Fibroblast of skin of left biceps (primary cell): ENCODE measurements at regions not wholly inside any gene's neighbourhood (a gene's known extent, or its start where the extent isn't known, plus 50 kb on each side); places are given as distances from the start of the nearest gene placed in this dataset.
"Not testable (repeated sequence)": the region's sequence is repeated elsewhere in the genome, so short reads cannot be mapped to it uniquely, and the experiment has no call there.

Experiments used
- DNase-seq, 2 experiments: peaks; one replicate each; pipeline ENCODE4 v3.0.0-alpha.2; 2013; ENCODE audit warnings: low read depth in 2 of 2

DNA sequence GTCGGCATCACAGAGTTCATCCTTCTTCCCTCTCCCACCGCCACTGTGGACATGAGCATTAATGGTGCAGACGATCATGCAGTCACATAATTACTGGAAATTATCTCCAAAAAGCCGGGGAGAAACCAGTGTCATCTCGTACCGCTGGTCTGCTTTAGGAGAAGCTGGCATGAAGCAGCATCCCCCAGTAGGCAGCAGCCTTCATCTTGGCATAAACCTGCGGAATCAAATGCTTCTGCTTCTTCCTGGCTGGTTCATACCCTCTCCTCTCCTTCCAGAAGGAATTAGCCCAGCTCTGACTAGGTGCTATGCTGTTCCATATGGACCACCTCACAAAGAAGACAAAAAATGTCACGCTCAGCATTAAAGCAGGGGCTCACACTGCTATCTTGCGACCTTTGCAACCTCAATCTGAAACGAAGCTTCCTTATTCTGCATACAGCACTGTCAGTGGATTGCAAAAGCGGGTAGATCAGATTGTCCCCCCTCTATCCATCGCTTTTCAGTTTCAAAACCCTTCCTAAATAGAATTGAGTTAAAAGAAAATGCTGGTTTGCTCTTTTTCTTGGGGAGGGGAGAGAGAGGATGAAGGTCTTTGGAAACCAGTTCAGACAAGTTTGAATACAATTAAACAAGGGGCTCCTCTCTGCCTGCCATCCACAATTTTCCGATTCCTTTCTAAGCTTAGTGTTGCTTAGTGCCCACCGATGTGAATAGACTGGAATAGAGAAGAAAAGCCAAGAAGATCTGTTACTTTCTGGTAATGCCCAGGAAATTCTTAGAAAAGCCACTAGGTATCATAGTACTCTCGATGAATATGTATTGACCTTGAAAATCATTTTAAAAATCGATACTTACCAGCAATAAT is 212.1 kb upstream of the ZNF521 start:
- no peak for DNase-seq

DNA sequence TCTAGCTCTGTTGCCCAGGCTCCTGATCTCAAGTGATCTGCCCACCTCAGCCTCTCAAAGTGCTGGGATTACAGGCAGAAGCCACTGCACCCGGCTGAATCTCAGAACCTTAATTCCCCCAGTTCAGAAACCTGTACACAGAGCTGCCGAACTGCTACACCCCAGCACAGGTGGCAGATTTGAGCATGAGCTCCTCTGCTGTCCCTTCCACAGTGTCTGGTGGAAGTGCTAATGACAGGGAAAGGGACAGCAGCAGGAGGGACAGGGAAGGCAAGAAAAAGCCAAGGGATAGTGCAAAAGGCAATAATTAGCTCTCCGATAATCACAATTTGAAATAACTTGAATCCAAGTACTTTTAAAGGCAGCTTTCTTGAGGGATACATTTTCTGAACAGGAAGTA is 211.4 kb upstream of the ZNF521 start:
- DNase-seq, result no peak

DNA sequence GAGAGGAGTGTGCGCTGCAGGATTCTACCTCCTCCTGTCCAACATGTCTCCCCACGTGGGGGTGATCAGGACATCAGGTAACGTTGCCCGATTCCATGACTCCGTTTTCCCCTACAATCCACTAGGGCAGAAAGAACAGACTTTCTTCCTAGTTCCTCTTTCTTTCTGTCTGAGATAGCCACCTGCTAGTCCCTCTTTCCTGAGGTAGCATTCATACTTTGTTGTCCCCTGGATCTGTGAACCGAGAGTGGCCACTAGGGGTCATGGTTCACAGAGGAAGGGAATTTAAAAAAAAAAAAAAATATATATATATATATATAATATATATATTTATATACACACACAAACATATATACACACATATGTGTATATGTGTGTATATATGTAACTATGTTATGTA is 210.0 kb upstream of the ZNF521 start:
- DNase-seq, result no peak

DNA sequence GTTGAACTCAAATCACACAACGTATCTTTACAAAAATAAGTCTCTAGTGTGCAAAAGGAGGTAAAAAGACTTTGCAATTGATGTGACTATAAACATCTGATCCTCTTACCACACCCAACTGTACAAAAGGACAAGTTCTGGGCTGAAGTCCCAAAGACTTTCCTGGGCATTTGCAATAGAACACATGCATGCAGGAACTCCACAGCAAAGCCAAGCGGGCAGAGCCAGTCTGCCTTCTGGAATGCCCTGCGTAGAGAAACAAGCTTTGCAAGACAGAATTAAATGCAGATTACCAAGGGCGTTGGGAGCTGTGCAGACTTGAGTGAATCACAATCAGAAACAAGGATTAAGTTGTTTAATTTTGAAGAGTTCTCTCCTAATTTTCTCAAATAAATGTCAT is 208.4 kb upstream of the ZNF521 start:
- DNase-seq, result no peak

DNA sequence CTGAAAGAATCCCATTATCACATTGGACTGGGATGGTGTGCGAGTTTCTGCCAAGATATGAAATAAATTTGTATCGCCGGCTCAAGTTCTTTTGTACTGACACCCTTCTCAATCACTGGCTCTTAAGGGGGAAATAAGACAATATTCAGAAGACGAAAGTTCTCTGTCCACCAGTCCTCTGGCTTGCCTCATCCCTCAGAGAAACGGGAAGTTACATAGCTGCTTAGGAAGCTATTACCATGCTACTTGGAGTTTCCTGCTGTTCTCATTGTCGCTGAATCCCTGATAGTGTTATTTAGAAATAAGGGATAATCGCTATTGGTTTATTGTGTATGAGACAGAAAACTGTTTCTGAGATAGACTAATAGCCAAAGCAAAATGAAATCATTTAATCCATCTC is 205.0 kb upstream of the ZNF521 start:
- no peak for DNase-seq

DNA sequence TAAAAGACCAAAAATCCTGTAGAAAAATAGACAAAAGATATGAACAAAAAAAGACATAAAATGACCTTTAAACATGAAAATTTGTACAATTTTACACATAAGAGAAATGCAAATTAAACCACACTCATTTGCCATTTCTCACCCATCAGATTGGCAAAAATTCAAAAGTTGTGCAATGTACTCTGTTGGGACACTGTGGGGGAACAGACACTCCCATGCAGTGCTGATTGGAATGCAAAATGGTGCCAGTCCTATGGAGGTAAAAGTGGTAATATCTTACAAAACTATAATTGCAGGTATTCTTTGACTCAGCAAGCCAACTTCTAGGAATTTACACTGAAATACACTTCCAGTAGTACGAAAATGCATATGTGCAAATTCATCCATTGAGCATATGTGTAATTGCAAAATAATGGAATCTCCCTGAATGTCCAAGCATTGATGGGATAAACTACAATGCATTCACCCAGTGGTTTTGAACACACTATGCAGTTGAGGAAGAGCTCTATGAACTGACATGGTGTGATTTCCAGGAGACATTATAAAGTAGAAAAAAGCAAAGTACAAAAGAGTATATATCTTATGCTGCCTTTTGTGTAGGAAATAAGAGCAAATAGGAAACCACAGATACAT is 201.8 kb upstream of the ZNF521 start:
- no peak for DNase-seq

DNA sequence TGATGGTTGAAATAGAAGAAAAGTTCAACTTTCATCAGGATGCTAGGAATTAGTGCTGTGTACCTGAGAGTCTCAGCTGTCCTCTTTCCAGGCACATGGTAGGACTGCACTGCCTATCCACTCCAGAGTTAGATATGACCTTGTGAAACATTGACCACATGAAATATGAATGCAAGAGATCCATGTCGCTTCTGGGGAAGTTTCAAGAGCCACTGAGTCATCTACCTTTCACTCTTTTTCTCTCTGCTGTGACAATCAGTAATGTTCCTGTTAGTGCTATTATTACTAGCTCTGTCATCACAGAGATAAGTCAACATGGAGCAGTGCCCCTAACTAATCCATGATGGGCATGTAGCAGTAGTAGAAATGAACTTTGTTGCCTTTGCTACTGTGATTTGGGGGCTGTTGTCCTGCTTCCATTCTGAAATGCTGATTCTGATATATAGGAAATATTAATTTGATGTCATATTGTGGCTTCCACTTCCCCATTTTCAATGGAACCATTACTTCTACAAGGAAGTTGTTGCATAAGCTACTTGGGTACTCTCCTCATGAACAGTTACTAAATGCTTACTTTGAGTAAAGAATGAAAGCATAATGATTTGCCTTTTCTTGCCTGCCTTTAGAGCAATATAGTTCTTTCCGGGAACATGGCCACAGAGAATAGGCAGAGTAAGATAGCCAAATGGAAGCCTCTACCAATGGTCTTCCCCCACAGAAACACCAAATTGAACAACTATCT is 192.8 kb upstream of the ZNF521 start:
- DNase-seq, result no peak

DNA sequence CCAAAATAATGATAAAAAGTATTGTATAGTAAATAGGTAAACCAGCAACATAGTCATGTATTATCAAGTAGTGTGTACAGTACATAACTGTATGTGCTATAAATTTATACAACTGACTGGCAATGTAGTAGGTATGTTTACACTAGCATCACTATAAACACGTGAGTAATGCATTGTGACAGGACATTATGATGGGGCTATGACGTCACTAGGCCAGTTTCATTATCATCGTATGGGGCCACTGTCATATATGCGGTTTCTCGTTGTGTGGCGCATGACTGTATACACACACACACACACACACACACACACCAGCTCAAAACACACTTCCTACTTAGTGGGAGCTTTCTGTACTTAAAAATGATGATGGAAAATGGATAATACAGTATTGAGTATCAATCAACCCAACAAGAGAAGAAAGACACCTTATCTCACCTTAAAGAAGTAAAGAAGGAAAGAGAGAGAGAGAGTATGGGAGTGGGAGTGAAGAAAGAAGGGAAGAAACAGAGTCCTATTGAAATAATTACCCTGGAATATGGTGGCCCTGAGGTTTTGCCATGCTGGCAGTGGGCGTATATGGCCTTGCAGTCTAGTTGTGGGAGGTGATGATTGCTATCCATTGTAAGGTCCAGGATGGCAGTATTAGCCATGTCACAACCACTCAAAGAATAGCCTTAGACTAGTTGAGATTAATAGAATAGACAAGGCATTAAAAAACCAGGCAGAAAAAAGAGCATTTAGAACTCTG is 186.4 kb upstream of the ZNF521 start:
- DNase-seq, result no peak

DNA sequence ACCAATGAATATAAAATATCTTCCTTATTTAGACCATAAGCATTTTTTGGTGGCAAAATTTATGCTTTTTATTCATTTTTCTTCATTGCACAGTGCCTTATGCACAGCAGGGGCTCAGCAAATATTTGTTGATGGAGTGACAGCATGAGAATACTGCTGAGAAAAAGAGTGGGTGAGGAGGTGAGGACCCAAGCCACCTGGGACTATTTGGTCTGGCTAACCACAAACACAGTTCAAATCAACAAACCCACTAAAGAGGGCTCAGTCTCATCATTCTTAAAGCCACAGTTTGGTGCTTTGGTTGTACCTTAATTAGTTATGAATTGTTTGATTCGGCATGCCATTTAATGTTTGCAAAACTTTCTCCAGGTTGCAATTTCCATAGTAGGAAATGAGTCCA is 183.5 kb upstream of the ZNF521 start:
- no peak for DNase-seq

DNA sequence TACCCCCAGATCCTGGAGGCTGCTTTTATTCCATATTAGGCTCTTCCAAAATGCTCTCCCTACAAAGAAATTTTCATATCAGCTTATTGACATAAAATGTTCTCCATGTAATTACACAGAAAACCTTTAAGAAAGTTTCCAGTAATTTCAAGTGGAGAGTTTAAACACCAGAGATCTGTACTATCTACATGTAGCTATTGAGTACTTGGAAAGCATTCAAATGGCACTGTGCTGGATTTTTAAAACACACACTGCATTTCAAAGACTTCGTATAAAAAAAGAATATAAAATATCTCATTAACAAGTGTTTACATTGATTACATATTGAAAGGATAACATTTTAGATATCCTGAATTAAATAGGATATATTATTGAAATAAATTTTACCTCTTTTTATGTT is 182.4 kb upstream of the ZNF521 start:
- DNase-seq, result no peak

DNA sequence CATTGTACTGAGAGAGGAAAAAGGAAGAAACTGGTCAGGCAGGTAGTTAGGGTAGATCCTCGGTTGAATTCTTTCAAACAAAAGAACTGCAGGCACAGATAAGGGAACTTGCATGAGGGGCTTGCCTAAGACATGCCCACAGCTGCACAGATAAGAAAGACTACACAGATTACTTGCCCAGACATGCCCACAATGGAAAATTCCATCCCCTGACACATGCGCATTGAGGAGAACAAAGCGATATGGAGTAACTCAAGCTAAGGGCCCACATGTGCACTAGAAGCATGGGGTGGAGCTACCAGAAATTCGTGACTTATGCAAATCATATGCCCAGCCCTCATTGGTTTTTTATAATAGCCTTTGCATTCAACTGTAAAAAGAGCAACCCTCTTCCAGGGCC is 181.3 kb upstream of the ZNF521 start:
- no peak for DNase-seq

DNA sequence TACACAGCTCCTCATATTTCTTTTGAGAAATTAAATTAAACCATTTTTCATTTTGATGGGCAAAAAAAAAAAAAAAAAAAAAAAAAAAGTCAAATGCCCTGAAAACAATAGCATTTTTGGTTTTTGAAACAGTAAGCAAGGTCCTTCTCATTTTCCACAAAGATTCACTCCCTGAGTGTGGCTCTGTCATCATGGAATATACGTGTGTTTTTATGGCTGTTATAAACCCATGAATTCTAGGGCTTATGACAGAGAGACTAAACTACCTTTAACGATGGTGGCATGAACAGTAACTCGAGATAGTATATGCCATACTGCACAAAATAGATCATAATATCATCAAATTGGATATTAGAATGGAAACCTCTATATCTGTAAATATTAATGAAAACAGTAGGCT is 179.2 kb upstream of the ZNF521 start:
- no peak for DNase-seq

DNA sequence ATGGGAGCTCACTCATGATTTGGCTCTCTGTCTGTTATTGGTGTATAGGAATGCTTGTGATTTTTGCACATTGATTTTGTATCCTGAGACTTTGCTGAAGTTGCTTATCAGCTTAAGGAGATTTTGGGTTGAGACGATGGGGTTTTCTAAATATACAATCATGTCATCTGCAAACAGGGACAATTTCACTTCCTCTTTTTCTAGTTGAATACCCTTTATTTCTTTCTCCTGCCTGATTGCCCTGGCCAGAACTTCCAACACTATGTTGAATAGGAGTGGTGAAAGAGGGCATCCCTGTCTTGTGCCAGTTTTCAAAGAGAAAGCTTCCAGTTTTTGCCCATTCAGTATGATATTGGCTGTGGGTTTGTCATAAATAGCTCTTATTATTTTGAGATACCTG is 173.8 kb upstream of the ZNF521 start:
- DNase-seq, result not testable (repeated sequence)

DNA sequence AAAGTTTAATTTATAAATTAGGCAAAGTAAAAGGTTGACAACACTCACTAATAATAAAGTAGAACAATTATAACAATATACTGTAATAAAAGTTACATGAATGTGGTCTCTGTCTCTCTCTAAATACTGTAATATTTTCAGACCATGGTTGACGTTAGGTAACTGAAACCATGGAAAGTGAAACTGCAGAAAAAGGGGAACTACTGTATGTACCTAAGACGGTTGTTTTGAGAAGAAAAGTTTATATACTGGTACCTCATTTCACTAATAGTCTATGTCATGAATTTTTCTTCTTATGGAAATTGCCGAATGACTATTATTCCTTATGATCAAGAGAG is 166.7 kb upstream of the ZNF521 start:
- DNase-seq, result no peak

DNA sequence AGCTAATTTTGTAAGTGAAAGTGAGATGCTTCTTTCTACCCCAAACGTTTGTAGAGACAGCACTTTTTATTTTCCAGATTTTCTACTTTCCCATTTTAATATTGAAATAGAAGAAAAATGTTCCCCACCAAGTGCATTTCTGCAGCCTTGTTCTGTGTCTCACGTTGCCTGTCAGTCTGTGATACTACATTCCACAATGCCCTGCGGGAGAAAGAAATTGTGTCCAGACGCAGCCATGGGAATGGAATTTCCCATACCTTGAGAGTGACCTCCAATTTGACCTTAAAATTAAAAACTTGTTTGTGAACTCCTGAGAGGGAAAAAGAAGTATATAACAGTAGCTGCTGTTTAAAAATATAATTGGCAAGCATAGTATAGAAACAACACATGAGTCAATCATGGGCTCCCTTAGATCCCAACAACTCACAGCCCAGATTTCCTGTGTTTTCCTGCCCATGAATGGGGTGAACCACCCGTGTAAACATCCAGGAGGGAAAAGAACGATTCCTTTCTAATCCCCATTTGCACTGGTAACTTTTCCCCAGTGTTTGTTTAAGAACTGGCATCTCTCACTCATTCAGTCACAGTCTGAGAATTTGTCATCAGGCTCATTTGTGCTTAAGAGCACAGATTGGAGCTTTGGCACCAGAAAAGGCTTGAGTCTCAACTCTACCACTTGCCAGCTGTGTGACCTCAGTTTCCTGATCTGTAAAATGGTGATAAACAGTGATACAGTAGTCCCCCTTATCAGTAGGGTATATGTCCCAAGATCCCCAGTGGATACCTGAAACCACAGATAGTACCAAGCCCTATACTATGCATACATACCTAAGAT is 166.1 kb upstream of the ZNF521 start:
- DNase-seq, result no peak

DNA sequence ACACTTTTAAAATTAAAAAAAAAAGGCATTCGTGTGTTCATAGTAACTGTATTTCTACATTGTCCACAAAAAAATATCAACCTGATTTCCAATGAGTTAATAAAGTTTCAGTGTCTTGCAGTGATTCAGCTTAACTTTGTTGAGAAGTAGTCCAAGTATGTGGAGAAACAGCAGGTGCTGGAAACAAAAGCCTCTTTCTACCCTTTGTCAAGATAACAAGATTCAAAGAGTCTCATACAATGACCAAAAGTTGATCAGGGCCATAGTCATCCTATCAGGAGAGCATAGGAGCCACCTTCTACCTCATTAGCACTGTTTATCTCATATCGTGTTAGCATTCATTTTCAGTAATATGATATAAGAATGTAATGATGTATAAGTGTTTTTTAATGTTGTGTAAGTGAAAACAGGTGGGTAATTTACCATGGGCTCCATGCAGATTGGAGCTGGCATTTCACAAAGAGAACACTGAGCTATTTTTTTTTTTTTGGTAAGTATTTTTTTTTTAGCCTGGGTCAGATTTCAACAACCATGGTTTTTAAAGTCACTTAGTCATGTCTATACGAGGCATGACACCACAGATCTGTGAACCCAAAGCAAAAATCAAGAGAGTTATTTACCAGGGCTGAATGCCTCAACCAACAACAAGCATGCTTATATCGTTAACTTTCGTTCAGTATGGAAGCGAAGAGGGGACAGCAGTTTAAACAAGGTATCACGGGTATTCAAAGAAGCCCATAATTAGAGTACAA is 165.0 kb upstream of the ZNF521 start:
- DNase-seq, result no peak

DNA sequence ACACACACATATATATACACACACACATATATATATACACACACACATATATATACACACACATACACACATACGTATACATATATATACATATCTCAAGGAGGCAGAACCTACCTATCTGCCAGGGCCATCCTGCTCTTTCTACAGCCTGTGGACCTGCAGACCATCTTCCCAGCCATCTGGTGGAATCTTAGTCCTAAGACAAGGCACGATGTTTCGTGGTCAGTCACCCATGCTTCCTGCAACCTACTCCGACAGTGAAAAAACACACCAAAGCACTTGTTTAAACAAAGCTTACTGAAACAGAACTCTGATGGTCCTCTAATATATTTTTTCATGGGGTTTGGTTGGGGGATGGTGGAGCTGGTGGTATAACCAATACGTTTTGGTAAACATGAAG is 164.2 kb upstream of the ZNF521 start:
- DNase-seq, result no peak

DNA sequence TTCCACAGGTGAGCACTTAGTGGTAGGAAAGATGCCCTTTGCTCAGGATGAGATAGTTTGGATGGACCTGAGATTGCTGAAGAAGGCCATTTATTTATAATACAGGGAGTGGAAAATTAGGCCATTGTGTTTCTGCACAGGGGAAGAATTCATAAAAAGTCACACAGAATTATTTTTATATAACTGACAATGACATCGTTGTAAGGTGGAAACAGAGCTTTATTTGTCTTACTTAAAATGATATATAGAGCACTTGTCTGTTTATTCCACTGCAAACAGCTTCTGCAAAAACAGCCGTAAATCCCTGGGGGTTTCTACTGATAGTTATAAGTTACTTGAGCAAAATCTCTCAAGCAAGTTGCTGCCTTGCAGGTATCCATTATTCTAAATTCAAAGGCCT is 158.1 kb upstream of the ZNF521 start:
- DNase-seq, result no peak

DNA sequence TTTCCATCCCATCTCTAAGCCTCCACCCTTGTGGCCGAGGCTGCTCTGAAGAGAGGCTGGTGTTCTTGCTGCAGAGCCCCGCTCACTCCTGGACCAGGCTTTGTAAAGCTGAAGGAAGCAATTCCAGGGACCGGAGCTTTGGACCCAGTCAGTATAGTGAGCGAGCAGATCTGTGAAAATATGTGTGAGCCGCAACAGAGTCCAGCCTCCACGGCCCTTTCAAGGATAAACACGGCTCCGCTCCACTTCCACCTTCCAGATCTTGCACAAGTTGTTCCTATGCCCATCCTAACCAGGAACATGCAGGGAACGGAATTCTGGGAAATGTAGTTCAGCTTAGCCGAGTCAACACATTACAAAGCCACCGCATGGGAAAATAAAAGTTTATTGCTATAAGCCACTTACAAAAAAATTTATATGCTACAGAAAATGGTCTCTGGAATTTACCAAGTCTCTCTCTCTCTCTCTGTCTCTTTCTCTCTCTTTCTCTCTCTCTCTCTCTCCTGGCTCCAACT is 151.7 kb upstream of the ZNF521 start:
- peak; percentile 60 to 61 for DNase-seq

DNA sequence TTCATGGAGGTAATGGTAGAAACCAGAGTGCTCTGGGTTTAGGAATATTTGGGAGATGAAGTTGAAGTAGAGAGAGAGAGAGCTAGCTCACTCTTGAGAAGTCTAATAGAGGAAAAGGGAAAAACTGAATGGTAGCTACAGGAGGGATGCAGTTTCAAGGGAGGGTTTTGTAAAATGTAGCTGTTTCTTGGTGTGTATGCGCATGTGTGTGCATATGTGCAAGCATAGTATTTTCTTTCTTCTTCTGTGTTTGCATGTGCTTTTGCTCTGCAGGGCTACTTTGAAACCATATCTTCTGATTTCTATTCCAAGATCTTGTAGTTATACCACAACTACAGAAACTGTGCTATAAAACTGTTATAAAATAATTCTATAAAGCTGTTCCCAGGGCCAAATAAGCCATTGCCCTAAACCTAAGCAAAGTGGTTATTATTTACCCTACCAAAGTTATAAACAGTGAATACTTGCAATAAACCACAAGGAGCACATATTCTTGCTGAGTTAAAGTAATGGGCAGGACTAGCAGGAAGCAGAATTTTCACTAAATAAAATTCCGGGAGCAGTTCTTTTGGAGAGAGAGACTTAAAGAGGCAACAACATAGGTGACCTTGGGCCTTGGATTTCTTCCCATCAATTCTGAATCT is 145.3 kb upstream of the ZNF521 start:
- no peak for DNase-seq
